ENCODE measurements at regions not wholly inside any gene's neighbourhood (a gene's known extent, or its start where the extent isn't known, plus 50 kb on each side); places are given as distances from the start of the nearest gene placed in this dataset.
A peak's percentile ranks its signal among the peaks of the same experiment; 100 is the strongest.

DNA sequence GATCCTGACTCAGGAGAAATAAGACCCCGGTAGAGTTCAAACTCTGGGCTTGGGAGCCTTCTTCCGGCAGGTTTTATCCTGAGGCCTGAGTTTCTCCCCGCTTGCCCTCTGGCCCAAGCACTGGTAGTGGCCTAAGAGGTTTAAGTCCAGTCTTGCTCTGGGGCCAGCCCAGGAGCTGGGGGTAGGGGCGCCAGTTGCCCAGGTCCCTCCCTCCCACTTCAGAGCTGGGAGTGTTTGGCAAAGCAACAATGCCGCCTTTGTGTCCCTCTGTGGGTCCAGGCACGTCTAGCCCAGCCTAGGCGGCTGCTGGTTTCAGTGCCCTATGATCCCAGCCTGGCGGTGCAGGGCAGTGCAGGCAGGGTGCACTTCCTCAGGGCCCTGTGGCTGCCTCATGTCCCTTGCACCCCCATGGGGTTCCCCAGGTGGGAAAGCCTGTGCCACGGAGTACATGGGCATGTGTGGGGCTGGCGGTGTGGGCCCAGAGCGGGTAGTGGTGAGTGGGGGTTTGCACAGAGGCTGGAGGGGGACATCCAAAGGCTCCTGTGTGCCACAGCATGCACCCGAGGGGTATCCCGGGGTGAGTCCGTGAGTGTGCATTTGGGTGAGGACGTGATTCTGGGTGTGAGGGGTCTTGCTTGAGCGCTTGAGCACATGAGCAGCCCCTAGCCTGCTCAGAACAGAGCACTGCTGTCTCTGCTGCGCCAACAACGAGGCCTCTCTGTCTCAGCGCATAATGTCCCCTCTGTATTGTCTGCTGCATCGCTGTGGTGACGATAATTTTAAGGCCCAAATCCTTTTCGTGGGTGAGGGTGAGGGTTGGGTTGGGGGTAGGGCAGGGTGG, 61.7 kb upstream of the PSD2 start:
- DNase-seq, result no peak
- intact Hi-C loops (cut with DNase I), result no loop called here
- ATAC-seq (ENCODE audit: poor library complexity), result no peak

DNA sequence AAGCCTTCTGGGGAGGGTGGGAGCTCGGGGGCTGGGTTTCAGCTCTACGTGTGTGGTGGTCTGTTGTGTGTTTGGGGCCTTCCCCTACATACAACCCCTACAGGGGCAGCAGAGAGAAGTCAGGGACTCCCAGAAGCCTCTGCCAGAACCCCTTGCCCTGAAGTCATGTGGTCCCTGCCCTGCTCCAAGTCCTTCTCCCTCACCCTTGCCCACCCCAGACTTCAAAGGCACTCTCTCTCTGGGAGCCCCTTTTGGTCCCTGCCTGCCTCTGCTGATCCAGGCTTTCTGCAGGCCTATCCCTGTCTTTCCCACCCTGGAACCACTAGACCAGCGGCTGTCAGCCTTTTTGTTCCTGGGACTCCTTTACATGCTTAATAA, 61.1 kb upstream of the PSD2 start:
- intact Hi-C loops (cut with DNase I), result no loop called here
- DNase-seq (no peak), ATAC-seq (ENCODE audit: poor library complexity) (no peak)

GRCh38 chr5:139738193-139739149, 57.1 kb upstream of the PSD2 start:
- DNase-seq, result no peak
- ATAC-seq (ENCODE audit: poor library complexity), result no peak
- intact Hi-C loops (cut with DNase I), result no loop called here

- intact Hi-C loops (cut with DNase I), result no loop called here
- no peak for DNase-seq
- no peak for ATAC-seq (ENCODE audit: poor library complexity)
These were observed 56.2 kb upstream of the PSD2 start for GRCh38 chr5:139739150-139739974.

GRCh38 chr5:139740138-139740991, 55.2 kb upstream of the PSD2 start:
- ATAC-seq (ENCODE audit: poor library complexity) (no peak), DNase-seq (no peak)
- intact Hi-C loops (cut with DNase I), result no loop called here

DNA sequence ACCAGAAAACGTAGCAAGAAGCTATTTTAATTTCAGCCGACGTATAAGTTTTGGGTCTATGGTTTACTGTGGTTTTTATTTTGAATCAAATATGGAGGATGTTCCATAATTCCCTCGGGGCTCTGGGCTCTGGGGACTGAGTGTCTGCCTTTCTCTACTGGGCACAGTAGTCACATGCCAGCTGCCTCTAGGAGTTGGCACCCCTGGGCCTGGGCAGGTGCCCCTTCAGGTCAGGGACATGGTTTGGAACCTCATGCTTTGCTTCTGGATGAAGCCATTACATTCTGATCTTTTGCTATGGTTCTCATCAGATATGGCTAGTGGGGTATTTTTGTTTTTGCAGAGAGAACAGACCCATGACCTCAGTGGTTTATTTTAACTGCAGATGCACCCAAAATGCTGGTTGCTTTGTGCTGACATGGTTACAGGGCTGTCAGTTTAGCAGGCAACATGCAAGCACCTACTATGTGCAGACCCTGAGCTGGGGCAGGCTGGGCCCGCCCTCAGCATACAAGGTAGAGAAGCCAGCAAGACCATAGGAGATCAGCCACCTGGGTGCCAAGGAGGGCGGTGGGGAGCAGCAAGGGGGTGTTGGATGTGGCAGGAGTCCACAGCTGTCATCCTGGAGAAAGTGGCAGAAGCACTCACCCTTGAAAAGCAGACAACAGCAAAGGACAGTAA, 54.5 kb upstream of the PSD2 start:
- intact Hi-C loops (cut with DNase I), result no loop called here
- DNase-seq (no peak), ATAC-seq (ENCODE audit: poor library complexity) (no peak)

GRCh38 chr5:139741823-139742172, 53.8 kb upstream of the PSD2 start:
- intact Hi-C loops (cut with DNase I), result no loop called here
- no peak for DNase-seq
- no peak for ATAC-seq (ENCODE audit: poor library complexity)

- DNase-seq, result no peak
- ATAC-seq (ENCODE audit: poor library complexity), result no peak
- intact Hi-C loops (cut with DNase I), result no loop called here
These were observed 53.3 kb upstream of the PSD2 start for GRCh38 chr5:139742173-139742903.

DNA sequence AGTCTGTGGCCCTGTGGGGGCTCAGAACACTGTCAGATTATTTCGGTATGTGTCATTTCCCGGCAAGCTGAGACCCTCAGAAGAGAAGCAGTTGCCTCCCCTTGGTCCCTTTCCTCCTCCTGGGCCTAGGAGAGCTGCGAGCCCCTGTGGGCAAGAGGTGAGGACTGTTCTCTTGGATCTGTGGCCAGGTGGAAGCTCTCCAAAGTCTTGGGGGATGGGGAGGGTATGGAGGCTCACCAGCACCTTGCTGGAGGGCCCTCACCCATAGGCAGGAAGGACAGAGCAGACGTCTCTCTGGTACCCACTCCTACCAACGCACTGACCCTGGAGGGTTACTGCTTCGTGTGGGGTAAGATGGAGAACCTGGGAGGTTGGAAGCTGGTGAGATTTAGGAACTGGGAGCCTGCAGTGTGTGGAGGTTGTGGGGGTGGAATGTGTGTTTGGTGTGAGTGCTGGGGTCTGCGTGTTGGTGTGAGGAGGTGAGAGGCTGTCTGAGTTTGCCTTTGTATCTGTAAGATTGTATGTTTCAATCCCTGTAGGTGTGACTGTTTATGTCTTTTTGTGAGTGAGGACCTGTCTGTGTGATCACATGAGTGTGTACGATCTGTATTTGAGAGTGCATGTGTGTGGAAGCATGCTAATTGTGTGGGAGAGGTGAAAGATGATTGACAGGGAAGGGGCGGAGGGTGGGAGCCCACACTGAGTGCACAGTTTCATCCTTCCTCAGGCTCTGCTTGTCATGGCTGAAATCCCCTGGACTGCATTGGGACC, 52.4 kb upstream of the PSD2 start:
- DNase-seq (no peak), ATAC-seq (ENCODE audit: poor library complexity) (no peak)
- intact Hi-C loops (cut with DNase I), result no loop called here

GRCh38 chr5:139743804-139744203, 51.8 kb upstream of the PSD2 start:
- no peak for DNase-seq
- intact Hi-C loops (cut with DNase I), result no loop called here
- ATAC-seq (ENCODE audit: poor library complexity), result no peak

DNA sequence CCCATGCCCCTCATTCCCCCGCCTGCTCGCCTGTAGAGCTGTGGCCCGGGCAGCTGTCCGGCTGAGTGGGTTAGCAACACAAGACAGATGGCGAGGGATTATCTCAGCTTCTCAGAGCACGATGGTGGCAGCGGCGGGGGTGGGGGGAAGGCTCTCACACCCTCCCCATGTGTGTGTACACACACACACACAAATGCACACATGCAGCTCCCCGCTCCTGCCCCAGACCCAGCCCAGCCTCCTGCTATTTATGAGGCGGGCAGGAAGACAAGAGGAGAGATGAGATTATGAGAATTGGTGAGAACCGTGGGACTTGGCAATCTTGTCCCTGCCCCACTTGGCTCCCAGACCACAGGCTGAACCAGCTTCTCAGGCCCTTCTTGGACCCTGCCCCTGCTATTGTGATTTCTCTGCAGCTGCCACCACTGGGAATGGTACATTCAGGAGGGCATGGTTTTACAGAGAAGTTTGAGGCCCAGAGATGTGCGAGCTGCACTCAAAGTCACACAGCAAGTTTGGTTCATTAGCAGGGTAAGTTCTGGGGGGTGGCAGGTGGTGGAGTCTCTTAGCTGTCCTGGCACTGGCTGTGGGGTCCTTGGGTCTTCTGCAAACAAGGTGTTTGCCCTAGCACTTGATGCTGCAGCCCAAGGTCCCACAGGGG, 51.0 kb upstream of the PSD2 start:
- intact Hi-C loops (cut with DNase I), result no loop called here
- no peak for ATAC-seq (ENCODE audit: poor library complexity)
- DNase-seq, result no peak

- ATAC-seq (ENCODE audit: poor library complexity) (peak; percentile 16), DNase-seq (peak; percentile 68)
- intact Hi-C loops (cut with DNase I), result no loop called here
These were observed 50.3 kb upstream of the PSD2 start for GRCh38 chr5:139745132-139745799.

GRCh38 chr5:139745800-139746690, 49.6 kb upstream of the PSD2 start:
- intact Hi-C loops (cut with DNase I), result no loop called here
- peak; percentile 74 for DNase-seq
- peak; percentile 87 for ATAC-seq (ENCODE audit: poor library complexity)

Data from Right ventricle myocardium superior (tissue), 1 donor.